GM18499 (cell line): ENCODE measurements at regions not wholly inside any gene's neighbourhood (a gene's known extent, or its start where the extent isn't known, plus 50 kb on each side); places are given as distances from the start of the nearest gene placed in this dataset.
"Not testable (repeated sequence)": the region's sequence is repeated elsewhere in the genome, so short reads cannot be mapped to it uniquely, and the experiment has no call there.

Experiments
- ATAC-seq: cut with Tn5 transposase; IDR thresholded peaks from one replicate; pipeline ENCODE4 v1.9.1; 2021; ENCODE audit warnings: moderate number of reproducible peaks; ENCODE audit not compliant: insufficient read depth, unreplicated experiment

DNA sequence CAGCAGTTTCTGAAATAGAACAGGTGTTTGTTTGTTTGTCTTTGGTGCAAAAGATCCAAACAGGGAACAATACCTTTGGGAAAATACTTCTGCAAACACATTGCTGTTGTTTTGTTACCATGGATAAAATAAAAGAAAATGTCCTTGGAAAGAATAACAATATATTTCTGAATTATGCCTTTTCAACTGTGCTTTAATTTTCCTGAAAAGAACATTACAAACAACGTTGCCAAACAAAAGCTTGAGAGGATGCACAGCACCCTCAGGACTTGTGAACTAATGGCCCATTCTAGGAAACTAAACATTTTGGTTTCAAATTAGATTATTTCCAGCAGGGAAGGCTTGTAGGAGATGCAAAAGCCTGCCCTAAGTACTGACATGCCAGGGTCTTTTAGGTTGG, 967.2 kb downstream of the TLE4 start:
- no peak for ATAC-seq

DNA sequence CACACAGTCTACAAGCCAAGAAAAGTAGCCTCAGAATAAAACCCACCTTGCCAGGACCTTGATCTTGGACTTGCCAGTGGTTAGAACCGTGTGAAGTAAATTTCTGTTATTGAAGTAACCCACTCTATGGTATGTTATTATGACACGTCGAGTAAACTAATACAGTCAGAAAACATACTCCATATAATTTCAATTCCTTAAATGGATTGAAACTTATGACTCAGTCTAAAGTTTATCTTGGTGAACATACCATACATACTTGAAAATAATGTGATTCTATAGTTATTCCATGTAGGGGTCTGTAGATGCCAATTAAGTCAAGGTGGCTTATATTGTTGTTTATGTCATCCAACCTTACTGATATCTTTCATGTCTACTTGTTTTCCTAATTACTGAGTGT, 950.7 kb downstream of the TLE4 start:
- no peak for ATAC-seq

DNA sequence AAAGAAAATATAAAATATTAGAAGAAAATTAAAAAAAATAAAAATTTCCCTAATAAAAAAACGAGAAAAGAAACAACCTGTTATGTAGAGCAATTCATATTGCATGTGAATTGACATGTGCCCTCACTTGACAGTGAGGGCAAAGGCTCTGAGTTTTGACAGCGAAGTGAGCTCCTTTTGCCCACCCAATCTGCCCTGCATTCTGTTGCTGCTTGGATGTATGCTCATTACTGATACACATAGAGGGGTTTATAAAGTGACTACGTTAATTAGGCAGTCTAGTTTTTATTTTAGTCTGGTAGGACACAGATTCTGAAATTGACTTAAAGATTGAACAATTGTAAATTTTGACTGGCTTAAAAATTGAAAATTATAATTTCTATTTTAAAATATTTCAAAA, 949.4 kb downstream of the TLE4 start:
- ATAC-seq: no peak

DNA sequence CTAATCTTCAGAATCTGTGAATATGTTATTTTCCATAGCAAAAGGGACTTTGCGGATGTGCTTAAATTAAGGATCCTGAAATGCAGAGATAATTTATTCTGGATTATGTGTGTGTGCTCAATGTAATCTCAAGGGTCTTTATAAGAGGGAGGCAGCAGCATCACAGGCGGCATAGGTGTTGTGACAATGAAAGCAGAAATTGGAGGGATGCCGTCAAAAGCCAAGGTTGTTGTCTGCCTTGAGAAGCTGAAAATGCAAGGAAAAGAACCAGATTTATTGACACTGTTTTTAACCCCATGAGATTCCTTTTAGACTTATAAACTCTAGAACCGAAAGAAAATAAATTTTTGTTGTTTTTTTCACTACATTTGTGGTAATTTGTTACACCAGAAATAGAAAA, 948.5 kb downstream of the TLE4 start:
- ATAC-seq: no peak

DNA sequence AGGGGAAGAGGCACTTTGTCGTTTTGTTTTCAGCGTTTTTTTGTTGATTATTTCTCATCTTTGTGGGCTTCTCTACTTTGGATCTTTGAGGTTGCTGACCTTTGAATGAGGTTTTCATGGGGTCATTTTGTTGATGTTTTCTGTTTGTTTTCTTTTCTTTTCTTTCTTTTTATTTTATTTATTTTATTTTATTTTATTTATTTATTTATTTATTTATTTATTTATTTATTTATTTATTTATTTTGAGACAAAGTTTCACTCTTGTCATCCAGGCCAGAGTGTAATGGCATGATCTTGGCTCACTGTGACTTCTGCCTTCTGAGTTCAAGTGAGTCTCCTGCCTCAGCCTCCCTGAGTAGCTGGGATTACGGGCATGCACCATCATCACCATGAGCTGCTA, 946.7 kb downstream of the TLE4 start:
- ATAC-seq: no peak

DNA sequence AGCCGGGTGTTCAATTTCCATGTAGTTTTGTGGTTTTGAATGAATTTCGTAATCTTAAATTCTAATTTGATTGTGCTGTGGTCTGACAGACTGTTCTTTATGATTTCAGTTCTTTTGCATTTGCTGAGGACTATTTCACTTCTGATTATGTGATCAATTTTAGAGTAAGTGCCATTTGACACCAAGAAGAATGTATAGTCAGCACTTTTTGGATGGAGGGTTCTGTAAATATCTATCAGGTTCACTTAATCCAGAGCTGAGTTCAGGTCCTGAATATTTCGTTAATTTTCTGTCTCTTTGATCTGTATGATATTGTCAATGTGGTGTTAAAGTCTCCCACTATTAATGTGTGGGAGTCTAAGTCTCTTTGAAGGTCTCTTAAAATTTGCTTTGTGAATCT, 944.9 kb downstream of the TLE4 start:
- ATAC-seq: no peak

DNA sequence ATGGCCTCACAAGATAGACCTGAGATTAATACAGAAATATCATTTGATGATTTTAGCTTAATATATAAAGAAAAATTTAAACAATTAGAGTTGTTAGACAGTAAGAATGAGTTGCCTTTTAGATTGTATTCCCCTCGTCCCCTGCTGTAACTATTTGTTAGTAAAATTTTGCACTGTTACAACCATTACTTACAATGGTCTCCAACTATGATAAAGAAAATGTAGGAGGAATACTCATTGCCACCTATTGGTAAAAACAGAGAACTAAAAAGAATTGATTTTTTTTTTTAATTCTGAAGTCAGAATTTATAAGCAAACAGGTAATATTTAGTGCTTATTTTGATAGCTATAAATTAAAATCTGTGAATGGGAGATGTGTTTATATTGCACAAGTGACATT, 937.6 kb downstream of the TLE4 start:
- no peak for ATAC-seq

DNA sequence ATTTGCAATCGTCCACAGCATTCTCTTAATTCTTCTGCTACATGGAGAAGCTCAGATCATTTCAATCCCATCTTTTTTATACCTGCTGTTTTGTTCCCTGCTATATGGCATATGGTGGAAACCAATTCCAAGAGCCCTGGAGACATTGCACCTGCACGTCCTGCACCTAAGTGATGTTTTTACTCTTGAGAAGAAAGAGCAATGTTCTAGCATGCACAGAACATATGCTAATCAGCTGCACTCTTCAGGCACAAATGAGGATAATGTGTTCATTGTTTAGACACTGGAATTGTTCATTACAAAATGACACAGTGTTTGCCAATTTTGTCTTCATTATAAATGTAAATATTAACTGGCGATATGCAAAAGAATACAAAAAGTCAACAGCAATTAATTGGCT, 935.8 kb downstream of the TLE4 start:
- ATAC-seq: no peak

DNA sequence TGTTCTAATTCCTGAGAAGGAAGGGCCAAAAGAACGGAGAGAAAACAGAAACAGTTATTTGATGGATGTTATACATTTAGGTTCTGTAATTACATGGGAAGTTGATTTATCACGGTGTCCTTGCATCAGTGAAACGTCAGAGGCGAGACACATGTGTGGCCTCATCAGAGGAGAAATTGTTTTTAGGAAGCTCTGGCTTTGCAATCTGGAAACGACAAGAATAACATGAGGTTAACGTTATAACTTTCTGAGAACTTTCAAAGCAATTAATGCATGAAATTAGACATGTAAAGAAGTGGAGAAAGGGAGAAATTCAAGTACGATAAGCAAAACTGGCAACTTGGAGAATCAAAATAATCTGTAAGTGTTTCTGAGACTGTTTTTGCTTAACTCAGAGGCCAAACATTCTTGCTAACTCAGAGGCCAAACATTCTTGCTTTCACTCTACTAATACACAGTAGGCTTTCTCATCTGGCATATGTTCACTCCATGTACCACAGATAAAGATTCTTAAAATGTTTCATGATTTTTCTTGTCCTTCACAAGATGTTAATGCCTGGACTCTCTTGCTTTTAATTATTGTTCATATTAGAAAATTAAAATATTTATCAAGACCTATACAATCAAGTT, 933.0 kb downstream of the TLE4 start:
- ATAC-seq: no peak

DNA sequence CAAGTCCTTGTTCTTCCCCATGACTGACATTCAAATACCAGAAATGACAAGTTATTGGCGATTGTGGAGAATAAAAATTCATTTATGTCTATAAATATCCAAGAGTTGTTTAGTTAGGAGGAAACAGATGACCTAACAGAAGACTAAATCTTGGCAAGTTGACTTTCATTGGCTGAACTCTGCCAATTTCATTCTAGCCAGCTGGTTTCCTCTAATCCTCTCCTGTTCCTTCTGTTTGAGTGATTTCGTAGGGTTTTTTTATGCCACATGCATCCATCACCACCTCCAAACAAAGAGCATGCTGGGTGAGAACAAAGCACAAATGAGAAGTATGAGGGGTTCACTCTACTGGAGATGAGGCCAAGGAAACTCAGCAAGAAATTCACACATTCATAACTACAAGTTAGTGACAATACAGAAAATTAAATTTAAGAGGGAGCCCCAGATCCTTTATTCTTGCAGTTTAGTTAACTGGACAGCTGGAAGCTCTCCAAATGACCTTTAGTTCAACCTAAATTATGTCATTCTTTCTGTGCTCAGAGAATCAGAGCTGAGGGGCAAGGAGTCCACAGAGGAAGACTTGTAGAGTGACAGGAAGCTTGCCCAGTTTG, 932.0 kb downstream of the TLE4 start:
- ATAC-seq: no peak

DNA sequence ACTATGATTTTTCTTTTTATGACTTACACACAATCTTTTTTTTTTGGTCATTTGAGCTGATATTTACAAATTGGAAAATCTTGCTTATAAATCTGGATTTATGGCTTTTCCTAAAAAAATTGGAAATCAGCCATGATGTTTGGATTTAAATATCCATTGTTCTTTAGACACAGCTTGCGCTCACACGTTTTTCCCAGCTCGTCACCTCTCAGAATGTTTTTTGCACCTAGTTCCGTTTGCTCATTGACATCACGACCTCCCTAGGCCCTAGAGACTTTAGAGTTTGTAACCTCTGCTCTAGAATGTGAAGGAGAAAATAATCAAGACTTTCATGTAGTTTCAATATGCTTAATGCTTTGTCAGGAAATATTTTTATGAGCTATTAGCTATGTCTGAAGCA, 930.5 kb downstream of the TLE4 start:
- no peak for ATAC-seq

DNA sequence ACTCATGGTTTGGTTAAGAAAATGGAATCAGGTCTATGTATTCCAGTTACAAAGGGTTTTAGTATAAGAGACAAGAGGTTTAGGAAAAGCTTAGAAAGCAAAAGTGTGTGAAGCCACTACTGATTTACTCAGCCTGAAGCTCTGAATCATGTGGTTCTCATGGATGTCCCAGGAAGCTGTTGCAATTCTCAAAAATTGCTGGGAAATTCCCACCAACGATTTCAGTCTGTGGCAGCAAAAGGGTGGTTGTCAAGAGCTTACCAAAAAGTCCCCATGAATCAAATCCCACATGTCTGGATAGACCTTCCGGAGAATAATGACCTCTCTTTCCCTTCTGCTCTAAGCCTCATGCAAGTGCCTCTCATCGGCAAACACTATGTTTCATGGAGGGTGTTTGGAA, 929.9 kb downstream of the TLE4 start:
- ATAC-seq: no peak

DNA sequence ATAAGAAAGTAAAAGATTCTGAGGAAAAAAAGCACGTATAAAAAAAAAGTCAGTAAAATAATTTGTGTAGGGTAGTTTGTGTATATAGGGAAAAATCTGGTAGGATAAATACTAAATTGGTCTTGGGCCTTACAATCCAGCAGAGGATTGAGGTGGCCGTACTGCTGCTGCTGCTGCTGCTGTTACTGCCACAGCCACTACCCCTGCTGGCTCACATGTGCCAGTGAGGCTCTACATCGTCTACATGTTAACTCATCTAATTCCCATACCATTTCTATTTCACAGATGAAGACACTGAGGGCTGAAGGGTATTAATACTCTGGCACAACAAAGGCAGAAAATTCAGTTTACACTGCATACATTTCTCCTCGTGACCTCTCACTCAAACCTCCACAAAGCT, 928.5 kb downstream of the TLE4 start:
- no peak for ATAC-seq

DNA sequence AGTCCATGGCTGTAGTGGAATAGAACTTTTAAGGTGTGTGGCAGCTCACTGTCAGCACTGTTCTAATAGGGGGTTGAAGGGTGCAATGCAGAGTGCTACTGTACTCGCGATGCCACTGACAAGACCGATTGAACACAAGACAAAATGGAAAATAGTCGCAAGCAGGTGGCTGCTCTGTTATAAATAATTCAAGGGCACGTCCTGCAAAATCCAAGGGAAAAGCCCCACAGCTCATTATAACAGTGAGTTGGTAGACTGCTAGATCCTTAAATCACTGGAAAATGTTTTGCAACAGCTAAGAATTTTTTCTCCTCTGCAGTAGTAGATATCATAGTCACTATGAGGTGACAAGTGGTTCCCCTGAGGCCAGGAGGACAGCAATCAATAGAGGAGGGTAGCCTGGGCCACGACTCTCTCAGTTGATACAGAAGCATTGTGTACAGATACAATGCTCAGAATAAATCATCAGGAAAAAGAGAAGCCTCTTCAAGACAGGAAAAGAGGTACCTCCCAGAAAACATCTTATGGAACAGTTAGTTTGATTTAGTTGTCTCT, 926.3 kb downstream of the TLE4 start:
- ATAC-seq: no peak

DNA sequence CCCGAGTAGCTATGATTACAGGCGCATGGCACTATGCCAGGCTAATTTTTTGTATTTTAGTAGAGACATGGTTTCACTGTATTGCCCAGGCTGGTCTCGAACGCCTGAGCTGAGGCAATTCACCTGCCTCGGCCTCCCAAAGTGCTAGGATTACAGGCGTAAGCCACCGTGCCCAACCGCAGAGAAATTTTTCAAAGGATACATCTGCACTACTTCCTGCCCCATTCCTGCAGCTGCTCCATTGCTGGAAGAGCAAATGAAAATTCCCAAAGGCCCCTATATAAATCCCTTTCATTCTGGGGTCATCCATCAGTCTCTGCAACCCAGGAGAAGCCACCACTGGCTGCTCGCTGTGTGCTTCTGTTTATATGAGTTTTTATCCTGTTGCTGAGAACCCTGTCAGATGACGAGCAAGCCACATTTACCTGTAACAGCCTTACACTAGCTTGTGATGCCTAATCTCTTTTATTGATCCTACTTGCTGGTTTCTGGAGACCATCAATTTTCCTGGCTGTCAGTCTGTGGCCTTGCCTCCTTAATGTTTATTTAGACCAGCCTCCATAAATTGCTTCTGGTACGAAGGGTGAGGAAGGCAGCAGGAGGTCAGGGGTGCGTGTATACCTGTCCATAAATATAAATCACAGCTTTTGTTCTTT, 925.3 kb downstream of the TLE4 start:
- no peak for ATAC-seq

DNA sequence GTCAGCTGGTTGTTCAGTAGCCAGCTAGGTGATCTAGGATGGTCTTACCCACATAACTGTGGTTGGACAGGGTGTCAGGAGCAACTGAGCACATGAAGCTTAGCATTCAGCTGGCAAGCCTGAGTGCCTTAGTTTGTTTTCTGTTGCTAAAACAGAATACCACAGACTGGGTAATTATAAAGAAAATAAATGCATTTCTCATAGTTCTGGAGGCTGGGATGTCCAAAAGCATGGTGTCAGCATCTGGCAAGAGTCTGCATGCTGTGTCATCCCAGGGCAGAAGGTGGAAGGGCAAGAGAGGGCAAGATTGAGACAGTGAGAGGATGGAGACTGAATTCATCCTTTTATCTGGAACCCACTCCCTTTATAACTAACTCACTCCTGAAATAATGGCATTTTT, 921.5 kb downstream of the TLE4 start:
- no peak for ATAC-seq

DNA sequence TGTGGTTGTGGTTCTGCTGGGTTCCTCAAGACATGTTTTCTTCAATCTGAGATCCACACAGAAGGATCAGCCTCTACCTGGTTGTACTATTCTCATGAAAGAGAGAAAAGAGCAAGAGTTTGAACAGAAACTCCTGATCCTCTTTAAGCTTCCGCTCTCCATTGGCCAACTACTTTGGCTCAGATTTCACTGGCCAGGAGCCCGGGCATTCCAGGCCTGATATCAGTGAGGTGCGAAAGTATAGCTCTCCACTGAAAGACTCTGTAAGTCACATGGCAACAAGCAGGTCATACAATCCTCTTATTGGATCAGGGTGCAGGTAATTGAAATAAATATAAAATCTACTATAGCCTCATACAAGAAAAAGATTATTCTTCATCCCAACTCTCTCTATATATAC, 920.5 kb downstream of the TLE4 start:
- no peak for ATAC-seq

DNA sequence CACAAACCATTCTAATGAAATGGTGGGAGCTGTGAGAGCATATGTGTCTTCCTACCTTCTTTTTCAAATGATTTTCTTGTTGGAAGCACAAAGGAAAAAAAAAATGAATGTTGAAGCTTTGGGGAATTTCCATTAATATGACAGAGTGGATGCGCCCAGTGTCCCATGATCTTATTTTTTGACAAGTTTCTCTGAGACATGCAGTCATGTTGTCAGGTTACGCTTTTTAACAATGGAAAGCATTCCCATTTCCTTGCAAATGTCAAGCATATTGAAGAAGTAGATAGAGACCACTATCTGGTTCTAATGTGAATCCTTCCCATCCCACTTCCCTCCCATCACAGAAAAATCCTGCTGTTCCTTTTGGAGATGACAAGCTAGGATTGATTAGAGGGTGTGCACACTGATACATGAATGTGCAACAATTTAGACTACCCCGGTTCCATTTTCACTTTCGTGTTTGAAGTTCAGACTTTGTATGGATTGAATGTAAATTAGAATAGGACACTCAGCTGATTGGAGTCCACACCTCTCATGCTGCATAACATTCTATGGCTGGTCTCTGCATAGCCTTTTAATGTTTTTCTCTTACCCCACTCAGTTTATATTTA, 919.4 kb downstream of the TLE4 start:
- ATAC-seq: no peak

DNA sequence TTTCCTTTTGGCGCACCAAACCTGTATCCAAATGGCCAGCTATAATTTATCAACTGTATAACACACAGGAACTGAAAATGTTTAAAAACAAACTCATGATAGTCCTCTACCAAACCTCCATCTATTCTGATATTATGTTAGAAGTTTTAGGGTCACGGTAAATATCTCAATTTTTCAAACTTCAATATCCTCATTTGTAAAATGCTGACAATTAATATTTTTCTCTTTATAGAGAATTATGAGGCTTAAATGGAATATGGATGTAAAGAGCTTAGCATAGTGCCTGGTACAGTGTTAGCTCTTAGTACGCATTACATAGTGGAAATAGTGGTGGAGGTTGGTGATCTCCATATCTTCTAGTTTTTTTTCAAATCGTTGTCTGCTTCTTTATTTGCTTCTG, 917.6 kb downstream of the TLE4 start:
- no peak for ATAC-seq

DNA sequence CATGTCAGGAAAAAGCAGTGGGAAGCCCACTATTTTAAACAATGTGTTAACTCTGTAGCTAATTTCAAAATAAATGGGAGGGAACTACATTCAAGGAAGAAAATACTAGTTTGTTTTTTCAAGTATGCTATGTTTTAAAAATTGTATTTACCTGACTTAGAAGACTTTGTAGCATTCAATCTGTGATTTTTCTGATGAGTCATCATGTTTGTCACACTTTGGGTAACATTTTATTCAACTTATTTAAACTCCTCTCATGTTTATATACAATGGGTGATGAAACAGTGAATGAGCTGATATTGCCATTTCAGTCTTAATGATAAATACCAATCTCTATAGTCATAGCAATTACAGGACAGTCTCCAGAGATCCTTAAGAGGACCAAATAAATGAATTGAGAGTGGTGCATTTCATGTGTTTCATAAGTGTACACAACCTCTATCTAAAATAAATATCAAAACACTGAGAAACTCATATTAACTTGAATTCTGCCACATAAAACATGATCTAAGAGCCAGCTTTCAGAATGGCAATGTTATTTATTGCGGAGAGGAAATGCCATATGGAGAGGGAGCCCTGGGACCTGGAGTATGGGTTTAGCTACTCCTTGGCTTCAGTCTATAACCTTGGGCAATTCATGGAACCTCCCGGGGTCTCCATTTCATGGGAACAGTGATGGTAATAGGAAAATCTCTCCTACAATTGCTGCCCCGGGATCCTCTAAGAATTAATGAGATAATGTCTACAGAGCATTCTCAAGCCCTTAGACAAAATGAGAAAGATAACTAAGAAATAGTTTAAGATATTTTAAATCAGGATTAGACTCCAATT, 913.9 kb downstream of the TLE4 start:
- ATAC-seq: no peak

DNA sequence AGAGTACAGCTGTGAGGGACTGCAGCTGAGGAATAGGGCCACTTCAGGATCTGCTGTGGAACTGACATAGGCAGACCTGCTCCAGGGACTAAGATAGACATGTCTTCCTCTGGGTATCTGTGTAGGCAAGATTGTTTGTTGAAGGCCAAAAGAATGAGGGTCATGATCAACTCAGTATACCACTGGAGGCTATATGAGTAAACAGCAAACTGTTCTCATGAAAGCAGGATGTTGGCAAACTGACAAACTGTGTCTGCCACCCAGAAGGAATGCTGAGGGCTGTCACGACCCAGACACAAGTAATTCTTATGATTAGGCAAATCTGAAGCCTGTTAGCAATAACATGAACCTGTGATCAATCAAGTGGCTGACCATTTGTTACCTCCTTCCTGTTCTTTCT, 910.5 kb downstream of the TLE4 start:
- not testable (repeated sequence) for ATAC-seq
